IMR-90 (cell line): ENCODE measurements at regions not wholly inside any gene's neighbourhood (a gene's known extent, or its start where the extent isn't known, plus 50 kb on each side); places are given as distances from the start of the nearest gene placed in this dataset.

Source experiments
- ATAC-seq: fragments of 200-7000 bp; cut with Tn5 transposase; 2 replicates; pipeline ENCODE4 v1.9.1; 2020; ENCODE audit warnings: low read depth, mild to moderate bottlenecking, moderate library complexity
- BruUV-seq: library from RNA; stranded (reverse); fragments of 400-500 nt; replicated peaks from 2 replicates; lab custom pipeline; 2021; lab: Mats Ljungman, UMichigan
- CTCF ChIA-PET: fragments of 300-600 bp; formaldehyde crosslinking; extraction: SDS; loops from one replicate; lab custom pipeline; 2021; ENCODE audit warnings: antibody characterized with exemption; lab: Yijun Ruan, JAX
- POLR2A ChIA-PET: fragments of 300-600 bp; sonication (Branson Sonifier 250); formaldehyde crosslinking; loops from one replicate; lab custom pipeline; 2022; ENCODE audit warnings: antibody characterized with exemption; ENCODE audit not compliant: unreplicated experiment; lab: Charles Lee
- DNase-seq: peaks from one replicate; pipeline ENCODE4 v3.0.0; 2013
- H2AFZ ChIP-seq: replicated peaks from 2 replicates; pipeline ENCODE3; 2013; ENCODE audit warnings: low read length, mild to moderate bottlenecking; ENCODE audit not compliant: poor library complexity
- H2AK5ac ChIP-seq: 2 replicates; pipeline ENCODE4 v1.6.1; 2013; ENCODE audit warnings: low read depth, low read length, inconsistent platforms
- H2AK9ac ChIP-seq: replicated peaks from 2 replicates; pipeline ENCODE3; 2013; ENCODE audit warnings: mild to moderate bottlenecking, low read depth, low read length, moderate library complexity; ENCODE audit not compliant: poor library complexity
- H2BK120ac ChIP-seq: 2 replicates; pipeline ENCODE4 v1.6.1; 2013; ENCODE audit warnings: low read depth, low read length, inconsistent platforms
- H2BK15ac ChIP-seq: 3 replicates; pipeline ENCODE4 v1.6.1; 2013; ENCODE audit warnings: low read depth, low read length, inconsistent platforms
- H2BK20ac ChIP-seq: 2 replicates; pipeline ENCODE4 v1.6.1; 2013; ENCODE audit warnings: low read depth, mild to moderate bottlenecking, inconsistent platforms, low read length, moderate library complexity
- H2BK5ac ChIP-seq: 2 replicates; pipeline ENCODE4 v1.6.1; 2013; ENCODE audit warnings: mild to moderate bottlenecking, low read depth, low read length, inconsistent platforms; ENCODE audit not compliant: poor library complexity, severe bottlenecking
- H3K14ac ChIP-seq: replicated peaks from 2 replicates; pipeline ENCODE4 v1.6.1; 2013; ENCODE audit warnings: low read depth, low read length, inconsistent platforms
- H3K18ac ChIP-seq: 2 replicates; pipeline ENCODE4 v1.6.1; 2013; ENCODE audit warnings: low read depth, low read length, control low read depth
- H3K23ac ChIP-seq: 2 replicates; pipeline ENCODE4 v1.6.1; 2013; ENCODE audit warnings: low read depth, low read length, inconsistent platforms
- H3K27ac ChIP-seq: 2 replicates; pipeline ENCODE4 v1.5.1; 2013; ENCODE audit warnings: mild to moderate bottlenecking, control low read depth, low read length; ENCODE audit not compliant: insufficient read depth
- H3K27me3 ChIP-seq: 2 replicates; pipeline ENCODE4 v1.6.1; 2013; ENCODE audit warnings: low read length; ENCODE audit not compliant: control insufficient read depth, insufficient read depth
- H3K36me3 ChIP-seq: 2 replicates; pipeline ENCODE4 v1.6.1; 2013; ENCODE audit warnings: low read length, mixed read lengths; ENCODE audit not compliant: control insufficient read depth, insufficient read depth
- H3K4ac ChIP-seq: 2 replicates; pipeline ENCODE4 v1.6.1; 2013; ENCODE audit warnings: low read depth, low read length, inconsistent platforms
- H3K4me1 ChIP-seq: 2 replicates; pipeline ENCODE4 v1.6.1; 2013; ENCODE audit warnings: low read length, mixed read lengths; ENCODE audit not compliant: control insufficient read depth, insufficient read depth
- H3K4me2 ChIP-seq: 2 replicates; pipeline ENCODE4 v1.6.1; 2013; ENCODE audit warnings: low read depth, mild to moderate bottlenecking, control low read depth, low read length, moderate library complexity
- H3K4me3 ChIP-seq: 2 replicates; pipeline ENCODE4 v1.5.1; 2013; ENCODE audit warnings: low read depth, mild to moderate bottlenecking, control low read depth, low read length, moderate library complexity; ENCODE audit not compliant: insufficient read depth
- H3K56ac ChIP-seq: 2 replicates; pipeline ENCODE4 v1.6.1; 2013; ENCODE audit warnings: low read length, inconsistent platforms; ENCODE audit not compliant: insufficient read depth; ENCODE audit errors: extremely low read depth
- H3K79me1 ChIP-seq, 2 experiments: 2 replicates each; pipeline ENCODE4 v1.6.1; 2013; ENCODE audit warnings: low read length in 2 of 2, inconsistent platforms in 1 of 2, low read depth in 1 of 2
- H3K9ac ChIP-seq: 2 replicates; pipeline ENCODE4 v1.6.1; 2013; ENCODE audit warnings: low read depth, low read length, control low read depth
- H3K9me1 ChIP-seq: 2 replicates; pipeline ENCODE4 v1.6.1; 2013; ENCODE audit warnings: low read length, inconsistent platforms; ENCODE audit not compliant: insufficient read depth
- H3K9me3 ChIP-seq: 2 replicates; pipeline ENCODE4 v1.6.1; 2013; ENCODE audit warnings: low read length; ENCODE audit not compliant: control insufficient read depth, insufficient read depth
- H4K20me1 ChIP-seq: 2 replicates; pipeline ENCODE4 v1.6.1; 2013; ENCODE audit warnings: low read length, inconsistent platforms; ENCODE audit not compliant: insufficient read depth
- H4K5ac ChIP-seq: 2 replicates; pipeline ENCODE4 v1.6.1; 2013; ENCODE audit warnings: mild to moderate bottlenecking, low read depth, low read length, control low read depth
- H4K8ac ChIP-seq, 2 experiments: 2 replicates each; pipeline ENCODE4 v1.6.1; 2013; ENCODE audit warnings: low read depth in 2 of 2, low read length in 2 of 2, control low read depth in 1 of 2, inconsistent platforms in 1 of 2
- H4K91ac ChIP-seq: 2 replicates; pipeline ENCODE4 v1.6.1; 2013; ENCODE audit warnings: low read depth, low read length, inconsistent platforms; ENCODE audit not compliant: insufficient read depth
- CEBPB ChIP-seq: IDR thresholded peaks from 2 replicates; pipeline ENCODE4 v1.6.1; 2012; ENCODE audit warnings: low read depth, low read length, improper control_type of control experiment
- CHD1 ChIP-seq: IDR thresholded peaks from 2 replicates; pipeline ENCODE4 v1.6.1; 2012; ENCODE audit warnings: low read depth, low read length, improper control_type of control experiment
- ELK1 ChIP-seq: fragments of 150-350 bp; IDR thresholded peaks from 2 replicates; pipeline ENCODE4 v1.6.1; 2016; ENCODE audit warnings: low read depth, mild to moderate bottlenecking, low read length, moderate library complexity, borderline replicate concordance
- FOS ChIP-seq: fragments of 150-350 bp; IDR thresholded peaks from 2 replicates; pipeline ENCODE4 v1.6.1; 2016; ENCODE audit warnings: low read depth, low read length
- MAFK ChIP-seq: IDR thresholded peaks from 2 replicates; pipeline ENCODE4 v1.6.1; 2012; ENCODE audit warnings: low read depth, low read length, improper control_type of control experiment
- MXI1 ChIP-seq: IDR thresholded peaks from 2 replicates; pipeline ENCODE4 v1.6.1; 2012; ENCODE audit warnings: low read depth, mild to moderate bottlenecking, low read length, moderate library complexity, borderline replicate concordance
- POLR2A ChIP-seq: IDR thresholded peaks from 2 replicates; pipeline ENCODE4 v1.6.1; 2012; ENCODE audit warnings: mild to moderate bottlenecking, low read depth, low read length
- RAD21 ChIP-seq: IDR thresholded peaks from 2 replicates; pipeline ENCODE4 v1.6.1; 2012; ENCODE audit warnings: low read length, improper control_type of control experiment
- RFX5 ChIP-seq: IDR thresholded peaks from 2 replicates; pipeline ENCODE4 v1.8.0; 2012; ENCODE audit warnings: low read depth, mild to moderate bottlenecking, low read length, moderate library complexity
- USF2 ChIP-seq: fragments of 150-350 bp; IDR thresholded peaks from 2 replicates; pipeline ENCODE4 v1.6.1; 2017; ENCODE audit warnings: mild to moderate bottlenecking, antibody characterized with exemption, low read length, low read depth
- dilution Hi-C: fragments of 300-500 bp; cut with HindIII; formaldehyde crosslinking; loops from one replicate; pipeline ENCODE4 v1.14.3; 2018; ENCODE audit warnings: low sequenced_read_pairs; ENCODE audit not compliant: unreplicated experiment
- in situ Hi-C: fragments of 300-500 bp; cut with MboI; formaldehyde crosslinking; loops from 3 replicates; pipeline ENCODE4 v1.14.3; 2019; ENCODE audit warnings: low sequenced_read_pairs, inconsistent platforms, mixed read lengths
- intact Hi-C: fragments of 100-400 bp; cut with micrococcal nuclease; formaldehyde crosslinking; loops from 2 replicates; pipeline ENCODE4 v1.10.0; 2022

- Histone ChIP-seq H4K5ac (no peak overlapping the region), H3K9me1 (no peaks in the 10 kb centered on the region), H3K23ac (no peak overlapping the region), H2AFZ (no peak overlapping the region), H3K27me3 (no peaks in the 10 kb centered on the region), H2BK5ac (no peak overlapping the region), H3K27ac (no peak overlapping the region), H4K8ac (no peak overlapping the region), H2BK20ac (no peak overlapping the region), H2BK120ac (no peak overlapping the region), H3K9ac (no peak overlapping the region), H4K91ac (no peak overlapping the region), H3K4me3 (no peak overlapping the region), H2AK5ac (no peak overlapping the region), H3K36me3 (no peaks in the 10 kb centered on the region), H2BK15ac (no peak overlapping the region), H3K79me1 (no peaks in the 10 kb centered on the region), H4K20me1 (no peaks in the 10 kb centered on the region), H3K14ac (no peak overlapping the region), H3K4me1 (no peaks in the 10 kb centered on the region), H2AK9ac (no peak overlapping the region), H3K4ac (no peak overlapping the region), H3K18ac (no peak overlapping the region), H3K9me3 (0 out of 2 replicates have a peak, but pooled peaks cover 2% of the 10 kb centered on the region), H3K56ac (no peak overlapping the region), H3K4me2 (no peak overlapping the region)
- intact Hi-C loops = no loop called here
- TF ChIP-seq MAFK (no peak), USF2 (no peak), RFX5 (no peak), CHD1 (no peak), FOS (no peak), MXI1 (no peak), ELK1 (no peak), POLR2A (no peak), CEBPB (no peak), RAD21 (no peak)
- ChIA-PET CTCF (interaction anchor here (0.5 kb wide), 1 partner anchor 1552 kb away, joined by 4 read pairs; no protein-coding TSS in a partner anchor), POLR2A (no interaction called here)
- dilution Hi-C loops = no loop called here
- DNase-seq (no peak), ATAC-seq (no peak)
- no TSS peak for BruUV-seq
- in situ Hi-C loops = no loop called here
These were observed 228.9 kb downstream of the RNF144A start for GRCh38 chr2:7146151-7146550.
